ENCODE measurements at regions not wholly inside any gene's neighbourhood (a gene's known extent, or its start where the extent isn't known, plus 50 kb on each side); places are given as distances from the start of the nearest gene placed in this dataset.

- TF ChIP-seq CHD1 (IDR thresholded peaks at IDR 0.05; ENCODE audit: low read depth, low read length) (no peak), RAD21 (IDR thresholded peaks at IDR 0.05; ENCODE audit: low read length) (no peak), FOS (IDR thresholded peaks at IDR 0.05; ENCODE audit: low read depth, low read length) (no peak), MXI1 (IDR thresholded peaks at IDR 0.05; ENCODE audit: borderline replicate concordance, low read depth, low read length) (no peak), RCOR1 (IDR thresholded peaks at IDR 0.05; ENCODE audit: insufficient replicate concordance, low read length) (no peak)
- ATAC-seq (ENCODE audit: low read depth) (no peak), DNase-seq (no peak)
- no peak overlapping the region for H4K91ac ChIP-seq (ENCODE audit: insufficient read depth, low read depth, low read length)
- no peaks in the 10 kb centered on the region for H3K79me1 ChIP-seq (ENCODE audit: low read depth in 1 of 2, low read length in 2 of 2)
- no peak overlapping the region for H3K56ac ChIP-seq (ENCODE audit: extremely low read depth, insufficient read depth, low read length)
- no peak overlapping the region for H2BK5ac ChIP-seq (ENCODE audit: low read depth, low read length, poor library complexity, severe bottlenecking)
- H2BK20ac ChIP-seq (ENCODE audit: low read depth, low read length): no peak overlapping the region
- no peak overlapping the region for H3K4ac ChIP-seq (ENCODE audit: low read depth, low read length)
- no CpG with 5 or more reads among the region's 1 CpG for WGBS, 2 experiments (ENCODE audit: extremely low coverage in 2 of 2, insufficient read length in 1 of 2)
- H2BK120ac ChIP-seq (ENCODE audit: low read depth, low read length): no peak overlapping the region
- H3K9me3 ChIP-seq (ENCODE audit: control insufficient read depth, insufficient read depth, low read length): no peaks in the 10 kb centered on the region
- intact Hi-C loops (cut with micrococcal nuclease) (loop anchor here (5.0 kb wide), 1 partner anchor 109 kb away; no protein-coding TSS in a partner anchor), in situ Hi-C loops (cut with MboI; ENCODE audit: low sequenced_read_pairs) (loop anchor here (5.0 kb wide), 1 partner anchor 334 kb away; no protein-coding TSS in a partner anchor), dilution Hi-C loops (cut with HindIII; ENCODE audit: low sequenced_read_pairs, unreplicated experiment) (no loop called here)
- no peak overlapping the region for H2AK5ac ChIP-seq (ENCODE audit: low read depth, low read length)
- H3K14ac ChIP-seq (replicated peaks; ENCODE audit: low read depth, low read length): no peak overlapping the region
- no peak overlapping the region for H2AK9ac ChIP-seq (replicated peaks; ENCODE audit: low read depth, low read length, poor library complexity)
- H3K4me3 ChIP-seq (ENCODE audit: insufficient read depth, low read depth, low read length): no peak overlapping the region
- no peaks in the 10 kb centered on the region for H3K9me1 ChIP-seq (ENCODE audit: insufficient read depth, low read length)
- no peaks in the 10 kb centered on the region for H3K36me3 ChIP-seq (ENCODE audit: control insufficient read depth, insufficient read depth, low read length)
- H3K9ac ChIP-seq (ENCODE audit: low read depth, low read length): no peak overlapping the region
- no peaks in the 10 kb centered on the region for H3K4me1 ChIP-seq (ENCODE audit: control insufficient read depth, insufficient read depth, low read length)
- H3K27me3 ChIP-seq (ENCODE audit: control insufficient read depth, insufficient read depth, low read length): no peaks in the 10 kb centered on the region
- ChIA-PET CTCF (interaction anchor here (1.5 kb wide), 1 partner anchor 334 kb away, joined by 3 read pairs; no protein-coding TSS in a partner anchor), POLR2A (ENCODE audit: unreplicated experiment) (no interaction called here)
- no peak overlapping the region for H2AFZ ChIP-seq (replicated peaks; ENCODE audit: low read length, poor library complexity)
- no peak overlapping the region for H3K23ac ChIP-seq (ENCODE audit: low read depth, low read length)
- H3K27ac ChIP-seq (ENCODE audit: insufficient read depth, low read length): no peak overlapping the region
- H2BK15ac ChIP-seq (ENCODE audit: low read depth, low read length): no peak overlapping the region
- BruUV-seq (replicated peaks): no TSS peak
- H4K5ac ChIP-seq (ENCODE audit: low read depth, low read length): no peak overlapping the region
- no peak overlapping the region for H3K18ac ChIP-seq (ENCODE audit: low read depth, low read length)
- no peaks in the 10 kb centered on the region for H4K20me1 ChIP-seq (ENCODE audit: insufficient read depth, low read length)
- no peak overlapping the region for H4K8ac ChIP-seq (ENCODE audit: low read depth in 2 of 2, low read length in 2 of 2)
- no peak overlapping the region for H3K4me2 ChIP-seq (ENCODE audit: low read depth, low read length)
These were observed 417.1 kb upstream of the GOLIM4 start for GRCh38 chr3:168512802-168513201.
